Esophagus squamous epithelium (tissue), 5 donors: ENCODE measurements at regions not wholly inside any gene's neighbourhood (a gene's known extent, or its start where the extent isn't known, plus 50 kb on each side); places are given as distances from the start of the nearest gene placed in this dataset.

Experiments
- DNase-seq: peaks from one replicate; lab custom pipeline; 2025; lab: John Stamatoyannopoulos, UW
- H3K27ac ChIP-seq, 4 donors: fragments of 200-600 bp; sonication (generic); one replicate each; pipeline ENCODE4 v1.5.1; 2016 to 2019; ENCODE audit warnings: mild to moderate bottlenecking in 1 of 4
- H3K27me3 ChIP-seq, 4 donors: fragments of 200-600 bp; sonication (generic); 1 replicate in 3 of 4; 2 replicates in 1 of 4; pipeline versions ENCODE4 v1.5.1 to v1.6.0; 2017 to 2021; ENCODE audit warnings: antibody characterized with exemption in 1 of 4
- H3K36me3 ChIP-seq, 3 donors: fragments of 200-600 bp; sonication (generic); one replicate each; pipeline ENCODE4 v1.5.1; 2016 to 2019
- H3K4me1 ChIP-seq, 3 donors: fragments of 200-600 bp; sonication (generic); one replicate each; pipeline ENCODE4 v1.5.1; 2017 to 2019
- H3K4me3 ChIP-seq, 4 donors: fragments of 200-600 bp; sonication (generic); 1 replicate in 3 of 4; 2 replicates in 1 of 4; pipeline ENCODE4 v1.5.1; 2016 to 2019; ENCODE audit warnings: mild to moderate bottlenecking in 2 of 4, moderate library complexity in 1 of 4
- H3K9me3 ChIP-seq, 3 donors: fragments of 200-600 bp; sonication (generic); one replicate each; pipeline ENCODE4 v1.5.1; 2016 to 2019
- CTCF ChIP-seq, 6 experiments: fragments of 450-650 bp in 4 of 6; fragments of 200-600 bp in 2 of 6; sonication (generic) in 2 of 6; IDR thresholded peaks; one replicate each; pipeline ENCODE4 v1.5.1; 2016 to 2019; ENCODE audit warnings: antibody characterized with exemption in 6 of 6, mild to moderate bottlenecking in 4 of 6, moderate library complexity in 4 of 6
- POLR2A ChIP-seq, 4 donors: fragments of 450-650 bp; IDR thresholded peaks; one replicate each; pipeline ENCODE4 v1.6.1; 2017; ENCODE audit warnings: antibody characterized with exemption in 4 of 4, mild to moderate bottlenecking in 4 of 4, moderate library complexity in 3 of 4
- WGBS, 2 donors: methylation state at CpG; one replicate each; pipeline ENCODE4 v1.1.5; 2018; 5-methylcytosine and 5-hydroxymethylcytosine counted together
- intact Hi-C: fragments of 100-400 bp; cut with DNase I; formaldehyde crosslinking; loops from one replicate; pipeline ENCODE4 v1.15.0; 2022
- donor health status: DM: yes; HTN: yes; CAD: no.

DNA sequence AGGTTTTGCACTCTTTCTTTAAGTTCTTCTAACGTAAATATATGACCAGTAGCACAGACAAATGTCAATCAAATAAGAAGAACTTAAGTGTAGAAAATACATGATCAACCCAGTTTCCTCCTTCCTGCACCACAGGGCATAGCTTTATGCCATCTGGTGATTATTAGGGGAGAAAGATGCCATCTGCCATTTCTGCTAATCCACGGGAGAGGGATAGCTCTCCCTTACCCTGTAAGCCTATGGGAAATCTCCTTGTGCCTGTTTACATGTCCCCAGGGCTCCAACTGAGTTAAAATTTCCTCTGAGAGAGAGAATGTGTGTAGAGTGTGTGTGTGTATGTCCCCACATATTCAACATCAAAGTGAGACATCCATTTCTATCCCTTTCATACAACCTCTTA is 135.9 kb downstream of the RSL24D1 start:
- Histone ChIP-seq H3K4me1 (no peaks in the 10 kb centered on the region), H3K36me3 (no peaks in the 10 kb centered on the region), H3K27ac (no peak overlapping the region), H3K27me3 (no peaks in the 10 kb centered on the region), H3K4me3 (no peak overlapping the region), H3K9me3 (no peaks in the 10 kb centered on the region)
- TF ChIP-seq CTCF (IDR thresholded peaks at IDR 0.05) (no peak), POLR2A (IDR thresholded peaks at IDR 0.05) (no peak)
- intact Hi-C loops, result no loop called here
- 68 to 81% methylated on average over 2 of the region's 2 CpGs for WGBS, 2 donors
- DNase-seq, result no peak

- Histone ChIP-seq H3K27me3 (no peaks in the 10 kb centered on the region), H3K27ac (no peak overlapping the region), H3K36me3 (no peaks in the 10 kb centered on the region), H3K4me3 (no peak overlapping the region), H3K4me1 (no peaks in the 10 kb centered on the region), H3K9me3 (no peaks in the 10 kb centered on the region)
- intact Hi-C loops, result no loop called here
- WGBS, 2 donors, result 59 to 61% methylated on average over 3 of the region's 3 CpGs
- no peak for TF ChIP-seq CTCF (IDR thresholded peaks at IDR 0.05)
- no peak for TF ChIP-seq POLR2A (IDR thresholded peaks at IDR 0.05)
- no peak for DNase-seq
Observed at GRCh38 chr15:55056500-55056899, 140.2 kb downstream of the RSL24D1 start.

- H3K27ac ChIP-seq, result no peak overlapping the region
- DNase-seq, result no peak
- WGBS, 2 donors, result 39 to 70% methylated on average over 2 of the region's 2 CpGs
- TF ChIP-seq POLR2A (IDR thresholded peaks at IDR 0.05) (no peak), CTCF (IDR thresholded peaks at IDR 0.05) (no peak)
- H3K4me3 ChIP-seq, result no peak overlapping the region
- intact Hi-C loops, result no loop called here
- no peaks in the 10 kb centered on the region for H3K27me3 ChIP-seq
- no peaks in the 10 kb centered on the region for H3K36me3 ChIP-seq
- no peaks in the 10 kb centered on the region for H3K9me3 ChIP-seq
- no peaks in the 10 kb centered on the region for H3K4me1 ChIP-seq
Observed at GRCh38 chr15:55044162-55044561, 152.6 kb downstream of the RSL24D1 start.

- H3K4me1 ChIP-seq, result no peaks in the 10 kb centered on the region
- no peaks in the 10 kb centered on the region for H3K36me3 ChIP-seq
- intact Hi-C loops, result no loop called here
- WGBS, 2 donors, result 0 to 7% methylated on average over 1 of the region's 1 CpG
- no peak overlapping the region for H3K4me3 ChIP-seq
- DNase-seq, result no peak
- no peaks in the 10 kb centered on the region for H3K9me3 ChIP-seq
- no peak overlapping the region for H3K27ac ChIP-seq
- H3K27me3 ChIP-seq, result no peaks in the 10 kb centered on the region
- TF ChIP-seq POLR2A (IDR thresholded peaks at IDR 0.05) (no peak), CTCF (IDR thresholded peaks at IDR 0.05) (no peak)
Observed at GRCh38 chr15:55037071-55037470, 159.7 kb downstream of the RSL24D1 start.

- WGBS, 2 donors, result 84 to 92% methylated on average over 2 of the region's 2 CpGs
- Histone ChIP-seq H3K27ac (no peak overlapping the region), H3K4me3 (no peak overlapping the region), H3K36me3 (no peaks in the 10 kb centered on the region), H3K9me3 (no peaks in the 10 kb centered on the region), H3K27me3 (no peaks in the 10 kb centered on the region), H3K4me1 (no peaks in the 10 kb centered on the region)
- intact Hi-C loops, result no loop called here
- TF ChIP-seq POLR2A (IDR thresholded peaks at IDR 0.05), result no peak
- TF ChIP-seq CTCF (IDR thresholded peaks at IDR 0.05), result no peak
- DNase-seq, result no peak
Observed at GRCh38 chr15:55035749-55036148, 161.0 kb downstream of the RSL24D1 start.
